Stomach (tissue), 8 donors: ENCODE measurements at regions not wholly inside any gene's neighbourhood (a gene's known extent, or its start where the extent isn't known, plus 50 kb on each side); places are given as distances from the start of the nearest gene placed in this dataset.

Experiments used
- DNase-seq, 2 donors: peaks; one replicate each; pipeline versions ENCODE4 v3.0.0 to v3.0.0-alpha.2; 2013 to 2019
- H3K27ac ChIP-seq, 5 donors: fragments of 200-600 bp in 4 of 5; sonication (generic) in 4 of 5; one replicate each; pipeline ENCODE4 v1.5.1; 2013 to 2019; ENCODE audit warnings: mild to moderate bottlenecking in 1 of 5, moderate library complexity in 1 of 5
- H3K27me3 ChIP-seq, 3 donors: fragments of 200-600 bp; sonication (generic); one replicate each; pipeline ENCODE4 v1.5.1; 2017 to 2019; ENCODE audit warnings: mixed run types in 1 of 3
- H3K36me3 ChIP-seq, 4 donors: fragments of 200-600 bp; sonication (generic); 1 replicate in 3 of 4; 2 replicates in 1 of 4; pipeline ENCODE4 v1.5.1; 2016 to 2019
- H3K4me1 ChIP-seq, 4 donors: fragments of 200-600 bp; sonication (generic); one replicate each; pipeline ENCODE4 v1.5.1; 2016 to 2019
- H3K4me3 ChIP-seq, 4 donors: fragments of 200-600 bp; sonication (generic) in 3 of 4; one replicate each; pipeline ENCODE4 v1.5.1; 2016 to 2019; ENCODE audit warnings: mild to moderate bottlenecking in 1 of 4
- H3K9me3 ChIP-seq, 4 donors: fragments of 200-600 bp; sonication (generic); one replicate each; pipeline ENCODE4 v1.5.1; 2016 to 2019
- EP300 ChIP-seq: sonication (generic); formaldehyde crosslinking; IDR thresholded peaks from one replicate; pipeline ENCODE4 v1.6.1; 2017; ENCODE audit warnings: antibody characterized with exemption
- POLR2A ChIP-seq, 4 donors: fragments of 450-650 bp; IDR thresholded peaks; one replicate each; pipeline ENCODE4 v1.6.1; 2016; ENCODE audit warnings: antibody characterized with exemption in 4 of 4, control low read depth in 2 of 4, mild to moderate bottlenecking in 1 of 4, moderate library complexity in 1 of 4
- POLR2AphosphoS5 ChIP-seq, 3 donors: sonication (generic); formaldehyde crosslinking; IDR thresholded peaks; one replicate each; pipeline ENCODE4 v1.6.1; 2016; ENCODE audit warnings: antibody characterized with exemption in 3 of 3
- WGBS, 5 donors: extraction: QIAGEN DNeasy Blood & Tissue Kit in 3 of 5; methylation state at CpG; one replicate each; pipeline versions ENCODE4 v1.1.5 to v1.1.7; 2013 to 2018; 5-methylcytosine and 5-hydroxymethylcytosine counted together
- intact Hi-C: fragments of 100-400 bp; cut with DNase I; formaldehyde crosslinking; loops from one replicate; pipeline ENCODE4 v1.15.1; 2023; ENCODE audit warnings: low total_unique reads
- TF ChIP-seq, protein P1 (sequence below), 7 experiments: fragments of 450-650 bp in 4 of 7; fragments of 200-600 bp in 3 of 7; sonication (generic) in 3 of 7; IDR thresholded peaks; one replicate each; pipeline ENCODE4 v1.5.1; 2016 to 2019; ENCODE audit warnings: antibody characterized with exemption in 7 of 7, control low read depth in 2 of 7, mild to moderate bottlenecking in 1 of 7
- donor health status: healthy with polysubstance abuse.
- donor health status: Bipolar disorder and iron deficiency.
- donor health status: healthy.

- TF ChIP-seq EP300 (no peak), POLR2A (IDR thresholded peaks at IDR 0.05) (no peak), POLR2AphosphoS5 (IDR thresholded peaks at IDR 0.05) (no peak)
- TF ChIP-seq, protein P1, sequence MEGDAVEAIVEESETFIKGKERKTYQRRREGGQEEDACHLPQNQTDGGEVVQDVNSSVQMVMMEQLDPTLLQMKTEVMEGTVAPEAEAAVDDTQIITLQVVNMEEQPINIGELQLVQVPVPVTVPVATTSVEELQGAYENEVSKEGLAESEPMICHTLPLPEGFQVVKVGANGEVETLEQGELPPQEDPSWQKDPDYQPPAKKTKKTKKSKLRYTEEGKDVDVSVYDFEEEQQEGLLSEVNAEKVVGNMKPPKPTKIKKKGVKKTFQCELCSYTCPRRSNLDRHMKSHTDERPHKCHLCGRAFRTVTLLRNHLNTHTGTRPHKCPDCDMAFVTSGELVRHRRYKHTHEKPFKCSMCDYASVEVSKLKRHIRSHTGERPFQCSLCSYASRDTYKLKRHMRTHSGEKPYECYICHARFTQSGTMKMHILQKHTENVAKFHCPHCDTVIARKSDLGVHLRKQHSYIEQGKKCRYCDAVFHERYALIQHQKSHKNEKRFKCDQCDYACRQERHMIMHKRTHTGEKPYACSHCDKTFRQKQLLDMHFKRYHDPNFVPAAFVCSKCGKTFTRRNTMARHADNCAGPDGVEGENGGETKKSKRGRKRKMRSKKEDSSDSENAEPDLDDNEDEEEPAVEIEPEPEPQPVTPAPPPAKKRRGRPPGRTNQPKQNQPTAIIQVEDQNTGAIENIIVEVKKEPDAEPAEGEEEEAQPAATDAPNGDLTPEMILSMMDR (IDR thresholded peaks at IDR 0.05), result no peak
- intact Hi-C loops, result no loop called here
- DNase-seq, result no peak
- H3K4me1 ChIP-seq, result peaks cover 0 to under 1% (median 0%) of the 10 kb centered on the region in 4 donors
- H3K27ac ChIP-seq, result no peak overlapping the region
- peaks cover 0 to 13% (median 9%) of the 10 kb centered on the region in 4 donors for H3K9me3 ChIP-seq
- H3K36me3 ChIP-seq, result no peaks in the 10 kb centered on the region
- H3K4me3 ChIP-seq, result no peak overlapping the region
- WGBS, 5 donors, result 87 to 95% (median 91%) methylated on average over 4 of the region's 4 CpGs
- no peaks in the 10 kb centered on the region for H3K27me3 ChIP-seq
These were observed 176.9 kb upstream of the SALL4 start for GRCh38 chr20:51979226-51979625.

DNA sequence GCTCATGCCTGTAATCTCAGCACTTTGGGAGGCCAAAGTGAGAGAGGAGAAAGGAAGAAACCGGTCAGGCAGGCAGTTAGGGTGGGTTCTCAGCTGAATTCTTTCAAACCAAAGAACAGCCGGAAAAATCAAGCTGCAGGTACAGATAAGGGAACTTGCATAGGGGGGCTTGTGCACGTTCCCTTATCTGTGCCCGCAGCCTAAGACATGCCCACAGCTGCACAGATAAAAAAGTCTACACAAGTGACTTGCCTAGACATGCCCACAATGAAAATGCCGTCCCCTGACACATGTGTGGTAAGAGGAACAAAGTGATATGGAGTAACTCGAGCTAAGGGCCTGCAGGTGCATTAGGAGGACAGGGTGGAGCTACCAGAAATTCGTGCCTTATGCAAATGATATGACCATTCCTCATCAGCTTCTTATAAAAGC, 175.8 kb upstream of the SALL4 start:
- Histone ChIP-seq H3K9me3 (peaks cover 0 to 13% (median 9%) of the 10 kb centered on the region in 4 donors), H3K27ac (no peak overlapping the region), H3K36me3 (no peaks in the 10 kb centered on the region), H3K4me1 (no peaks in the 10 kb centered on the region), H3K4me3 (no peak overlapping the region), H3K27me3 (no peaks in the 10 kb centered on the region)
- 62 to 76% (median 64%) methylated on average over 7 of the region's 7 CpGs for WGBS, 5 donors
- no peak for DNase-seq
- intact Hi-C loops, result no loop called here
- TF ChIP-seq POLR2A (IDR thresholded peaks at IDR 0.05) (no peak), EP300 (no peak), POLR2AphosphoS5 (IDR thresholded peaks at IDR 0.05) (no peak)
- TF ChIP-seq, protein P1 (IDR thresholded peaks at IDR 0.05), result no peak

DNA sequence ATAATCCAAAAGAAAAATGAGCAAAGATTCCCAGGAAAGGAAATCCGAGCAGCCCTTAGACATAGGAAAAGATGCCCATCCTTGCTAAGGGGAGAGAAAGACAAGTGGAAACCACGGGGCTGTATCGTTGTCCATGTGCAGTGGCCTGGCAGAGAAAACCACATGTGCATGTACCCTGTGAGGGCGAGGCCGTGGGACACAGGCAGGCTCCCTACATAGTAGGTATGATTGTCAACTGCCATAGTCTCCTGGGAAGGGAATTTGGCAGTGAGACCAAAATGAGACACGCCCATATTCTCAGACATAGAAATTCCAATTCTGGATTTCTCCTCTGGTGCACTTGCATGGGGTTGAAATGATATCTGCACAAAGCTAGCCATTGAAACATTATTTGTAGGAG, 169.7 kb upstream of the SALL4 start:
- no peaks in the 10 kb centered on the region for H3K27me3 ChIP-seq
- no peaks in the 10 kb centered on the region for H3K36me3 ChIP-seq
- H3K27ac ChIP-seq, result no peak overlapping the region
- 66 to 82% (median 72%) methylated on average over 6 of the region's 6 CpGs for WGBS, 5 donors
- no peak for DNase-seq
- H3K4me1 ChIP-seq, result no peaks in the 10 kb centered on the region
- H3K4me3 ChIP-seq, result no peak overlapping the region
- H3K9me3 ChIP-seq, result no peaks in the 10 kb centered on the region
- intact Hi-C loops, result no loop called here
- TF ChIP-seq, protein P1 (IDR thresholded peaks at IDR 0.05), result no peak
- TF ChIP-seq POLR2AphosphoS5 (IDR thresholded peaks at IDR 0.05) (no peak), POLR2A (IDR thresholded peaks at IDR 0.05) (no peak), EP300 (no peak)

GRCh38 chr20:51970858-51971257, 168.5 kb upstream of the SALL4 start:
- H3K27me3 ChIP-seq, result no peaks in the 10 kb centered on the region
- H3K36me3 ChIP-seq, result no peaks in the 10 kb centered on the region
- no peak for TF ChIP-seq EP300
- no peak for TF ChIP-seq POLR2AphosphoS5 (IDR thresholded peaks at IDR 0.05)
- TF ChIP-seq POLR2A (IDR thresholded peaks at IDR 0.05), result no peak
- TF ChIP-seq, protein P1 (IDR thresholded peaks at IDR 0.05), result no peak
- 93 to 95% (median 94%) methylated on average over 10 of the region's 10 CpGs for WGBS, 5 donors
- H3K27ac ChIP-seq, result no peak overlapping the region
- no peak for DNase-seq
- no peaks in the 10 kb centered on the region for H3K9me3 ChIP-seq
- H3K4me1 ChIP-seq, result no peaks in the 10 kb centered on the region
- H3K4me3 ChIP-seq, result no peak overlapping the region
- intact Hi-C loops, result no loop called here
